DMS79 (cell line): ENCODE measurements at regions not wholly inside any gene's neighbourhood (a gene's known extent, or its start where the extent isn't known, plus 50 kb on each side); places are given as distances from the start of the nearest gene placed in this dataset.
"Not testable (repeated sequence)": the region's sequence is repeated elsewhere in the genome, so short reads cannot be mapped to it uniquely, and the experiment has no call there.

Experiments
- DNase-seq: peaks from one replicate; lab custom pipeline; 2025; lab: John Stamatoyannopoulos, UW

- peak; percentile 95 for DNase-seq
These were observed 661.3 kb upstream of the USP24 start for GRCh38 chr1:55876276-55877060.

- no peak for DNase-seq
These were observed 654.9 kb upstream of the USP24 start for GRCh38 chr1:55870106-55870505.

- no peak for DNase-seq
These were observed 653.9 kb upstream of the USP24 start for GRCh38 chr1:55869065-55869464.

GRCh38 chr1:55868026-55868425 lies 652.9 kb upstream of the USP24 start:
- DNase-seq, result peak; percentile 41

GRCh38 chr1:55867304-55867843 lies 652.2 kb upstream of the USP24 start:
- no peak for DNase-seq

GRCh38 chr1:55865778-55866177 lies 650.6 kb upstream of the USP24 start:
- DNase-seq, result not testable (repeated sequence)

GRCh38 chr1:55864251-55864650 lies 649.1 kb upstream of the USP24 start:
- DNase-seq, result no peak

- DNase-seq, result no peak
These were observed 646.6 kb upstream of the USP24 start for GRCh38 chr1:55861676-55862340.

GRCh38 chr1:55860798-55861519 lies 645.8 kb upstream of the USP24 start:
- DNase-seq, result no peak

- DNase-seq, result no peak
These were observed 645.2 kb upstream of the USP24 start for GRCh38 chr1:55860326-55860725.

GRCh38 chr1:55854911-55855310 lies 639.7 kb upstream of the USP24 start:
- no peak for DNase-seq

GRCh38 chr1:55848906-55849305 lies 633.7 kb upstream of the USP24 start:
- no peak for DNase-seq

- no peak for DNase-seq
These were observed 630.9 kb upstream of the USP24 start for GRCh38 chr1:55846051-55846450.

- DNase-seq, result no peak
These were observed 629.2 kb upstream of the USP24 start for GRCh38 chr1:55844322-55844721.

GRCh38 chr1:55839626-55840025 lies 624.5 kb upstream of the USP24 start:
- DNase-seq, result no peak

- DNase-seq, result no peak
These were observed 624.1 kb upstream of the USP24 start for GRCh38 chr1:55839221-55839620.

- DNase-seq, result no peak
These were observed 620.9 kb upstream of the USP24 start for GRCh38 chr1:55836086-55836485.

GRCh38 chr1:55833529-55834091 lies 618.4 kb upstream of the USP24 start:
- no peak for DNase-seq

- DNase-seq, result no peak
These were observed 616.6 kb upstream of the USP24 start for GRCh38 chr1:55831759-55832158.

GRCh38 chr1:55828044-55828443 lies 612.9 kb upstream of the USP24 start:
- no peak for DNase-seq

- DNase-seq, result no peak
These were observed 612.2 kb upstream of the USP24 start for GRCh38 chr1:55827350-55827749.

- no peak for DNase-seq
These were observed 611.4 kb upstream of the USP24 start for GRCh38 chr1:55826381-55827080.
